BLaER1 treated with 17β-estradiol and CSF1 and Interleukin-3, amounts not matched to agents 10 nM and 100 nM (cell line): ENCODE measurements at regions not wholly inside any gene's neighbourhood (a gene's known extent, or its start where the extent isn't known, plus 50 kb on each side); places are given as distances from the start of the nearest gene placed in this dataset.

Source experiments
- H3K27ac ChIP-seq, 11 experiments: shearing (Covaris generic); formaldehyde crosslinking; 2 replicates each; pipeline ENCODE4 v1.8.1; 2022
- H3K27me3 ChIP-seq, 11 experiments: shearing (Covaris generic); formaldehyde crosslinking; 2 replicates each; pipeline ENCODE4 v1.8.1; 2022
- H3K36me3 ChIP-seq, 11 experiments: shearing (Covaris generic); formaldehyde crosslinking; 2 replicates each; pipeline ENCODE4 v1.8.1; 2022
- H3K4me1 ChIP-seq, 10 experiments: shearing (Covaris generic); formaldehyde crosslinking; 2 replicates each; pipeline ENCODE4 v1.8.1; 2022
- H3K4me2 ChIP-seq, 11 experiments: shearing (Covaris generic); formaldehyde crosslinking; 2 replicates each; pipeline ENCODE4 v1.8.1; 2022
- H3K4me3 ChIP-seq, 10 experiments: shearing (Covaris generic); formaldehyde crosslinking; 2 replicates each; pipeline ENCODE4 v1.8.1; 2022
- H3K9ac ChIP-seq, 11 experiments: shearing (Covaris generic); formaldehyde crosslinking; 2 replicates each; pipeline ENCODE4 v1.8.1; 2022
- H3K9me3 ChIP-seq, 11 experiments: shearing (Covaris generic); formaldehyde crosslinking; replicated peaks in 1 of 11; 2 replicates each; pipeline ENCODE4 v1.8.1; 2022
- H4K20me1 ChIP-seq, 11 experiments: shearing (Covaris generic); formaldehyde crosslinking; 2 replicates each; pipeline ENCODE4 v1.8.1; 2022
- Cebpa-rat ChIP-seq, 11 experiments: shearing (Covaris generic); IDR thresholded peaks; 2 replicates each; pipeline ENCODE4 v1.8.1; 2022

- Histone ChIP-seq H3K27ac (no peak overlapping the region), H3K9ac (no peak overlapping the region), H4K20me1 (no peaks in the 10 kb centered on the region), H3K4me2 (no peak overlapping the region), H3K4me3 (no peak overlapping the region), H3K4me1 (peaks cover 0 to 13% (median 3%) of the 10 kb centered on the region in 10 experiments; a peak in 6 of 20 replicates), H3K36me3 (no peaks in the 10 kb centered on the region), H3K27me3 (peaks cover 0 to 7% (median 2%) of the 10 kb centered on the region in 11 experiments; a peak in 16 of 22 replicates), H3K9me3 (peaks cover 5 to 25% (median 16%) of the 10 kb centered on the region in 11 experiments; a peak in 18 of 22 replicates)
- no peak for TF ChIP-seq Cebpa-rat (IDR thresholded peaks at IDR 0.05)
These were observed 110.0 kb upstream of the NKX1-1 start for GRCh38 chr4:1516261-1516660.

- Histone ChIP-seq H3K4me2 (peak overlapping the region in 4 of 11 experiments; percentile 3 to 23 (median 10); a peak in 2 of 22 replicates), H3K4me1 (peaks cover 0 to 13% (median 3%) of the 10 kb centered on the region in 10 experiments; a peak in 6 of 20 replicates), H3K4me3 (no peak overlapping the region), H3K27me3 (peaks cover 0 to 4% (median 0%) of the 10 kb centered on the region in 11 experiments; a peak in 2 of 22 replicates), H3K9ac (no peak overlapping the region), H4K20me1 (no peaks in the 10 kb centered on the region), H3K27ac (no peak overlapping the region), H3K9me3 (peaks cover 5 to 26% (median 16%) of the 10 kb centered on the region in 11 experiments; a peak in 18 of 22 replicates), H3K36me3 (no peaks in the 10 kb centered on the region)
- no peak for TF ChIP-seq Cebpa-rat (IDR thresholded peaks at IDR 0.05)
These were observed 109.5 kb upstream of the NKX1-1 start for GRCh38 chr4:1515763-1516162.

GRCh38 chr4:1515156-1515555 lies 108.9 kb upstream of the NKX1-1 start:
- Histone ChIP-seq H3K4me1 (peaks cover 0 to 13% (median 3%) of the 10 kb centered on the region in 10 experiments; a peak in 6 of 20 replicates), H4K20me1 (no peaks in the 10 kb centered on the region), H3K4me2 (no peak overlapping the region; a peak in 1 of 22 replicates), H3K36me3 (no peaks in the 10 kb centered on the region), H3K4me3 (no peak overlapping the region), H3K27me3 (peaks cover 0 to 2% (median 0%) of the 10 kb centered on the region in 11 experiments; a peak in 2 of 22 replicates), H3K9ac (no peak overlapping the region), H3K9me3 (peaks cover 5 to 26% (median 16%) of the 10 kb centered on the region in 11 experiments; a peak in 18 of 22 replicates), H3K27ac (no peak overlapping the region)
- TF ChIP-seq Cebpa-rat (IDR thresholded peaks at IDR 0.05), result no peak

- H3K36me3 ChIP-seq, result no peaks in the 10 kb centered on the region
- no peaks in the 10 kb centered on the region for H4K20me1 ChIP-seq
- no peak overlapping the region for H3K27ac ChIP-seq
- H3K4me2 ChIP-seq, result no peak overlapping the region
- no peak overlapping the region for H3K9ac ChIP-seq
- no peak for TF ChIP-seq Cebpa-rat (IDR thresholded peaks at IDR 0.05)
- no peaks in the 10 kb centered on the region for H3K27me3 ChIP-seq
- H3K4me1 ChIP-seq, result peaks cover 0 to 13% (median 3%) of the 10 kb centered on the region in 10 experiments; a peak in 6 of 20 replicates
- H3K9me3 ChIP-seq, result peaks cover 5 to 26% (median 16%) of the 10 kb centered on the region in 11 experiments; a peak in 18 of 22 replicates
- no peak overlapping the region for H3K4me3 ChIP-seq
These were observed 108.4 kb upstream of the NKX1-1 start for GRCh38 chr4:1514612-1515011.

GRCh38 chr4:1513936-1514483 lies 107.8 kb upstream of the NKX1-1 start:
- peaks cover 0 to 9% (median 3%) of the 10 kb centered on the region in 10 experiments; a peak in 6 of 20 replicates for H3K4me1 ChIP-seq
- H3K9me3 ChIP-seq, result peaks cover 5 to 26% (median 16%) of the 10 kb centered on the region in 11 experiments; a peak in 18 of 22 replicates
- no peak overlapping the region for H3K9ac ChIP-seq
- H4K20me1 ChIP-seq, result no peaks in the 10 kb centered on the region
- no peaks in the 10 kb centered on the region for H3K36me3 ChIP-seq
- no peak overlapping the region for H3K4me2 ChIP-seq
- no peak overlapping the region for H3K27ac ChIP-seq
- TF ChIP-seq Cebpa-rat (IDR thresholded peaks at IDR 0.05), result no peak
- H3K27me3 ChIP-seq, result no peaks in the 10 kb centered on the region
- H3K4me3 ChIP-seq, result no peak overlapping the region

GRCh38 chr4:1512738-1513660 lies 106.8 kb upstream of the NKX1-1 start:
- Histone ChIP-seq H3K9me3 (peaks cover 5 to 26% (median 16%) of the 10 kb centered on the region in 11 experiments; a peak in 18 of 22 replicates), H3K4me2 (no peak overlapping the region), H3K4me3 (no peak overlapping the region), H3K9ac (no peak overlapping the region), H3K27me3 (no peaks in the 10 kb centered on the region), H3K36me3 (no peaks in the 10 kb centered on the region), H3K4me1 (peaks cover 0 to 8% (median 3%) of the 10 kb centered on the region in 10 experiments; a peak in 6 of 20 replicates), H3K27ac (no peak overlapping the region), H4K20me1 (no peaks in the 10 kb centered on the region)
- TF ChIP-seq Cebpa-rat (IDR thresholded peaks at IDR 0.05), result no peak

- no peak overlapping the region; a peak in 1 of 22 replicates for H3K4me2 ChIP-seq
- H4K20me1 ChIP-seq, result no peaks in the 10 kb centered on the region
- no peak overlapping the region for H3K9ac ChIP-seq
- H3K9me3 ChIP-seq, result peaks cover 5 to 26% (median 16%) of the 10 kb centered on the region in 11 experiments; a peak in 18 of 22 replicates
- no peaks in the 10 kb centered on the region for H3K36me3 ChIP-seq
- no peak for TF ChIP-seq Cebpa-rat (IDR thresholded peaks at IDR 0.05)
- peaks cover 0 to 8% (median 3%) of the 10 kb centered on the region in 10 experiments; a peak in 6 of 20 replicates for H3K4me1 ChIP-seq
- H3K4me3 ChIP-seq, result no peak overlapping the region
- H3K27me3 ChIP-seq, result no peaks in the 10 kb centered on the region
- H3K27ac ChIP-seq, result no peak overlapping the region
These were observed 106.0 kb upstream of the NKX1-1 start for GRCh38 chr4:1512051-1512737.

GRCh38 chr4:1511441-1512041 lies 105.3 kb upstream of the NKX1-1 start:
- Histone ChIP-seq H3K9me3 (peaks cover 5 to 26% (median 16%) of the 10 kb centered on the region in 11 experiments; a peak in 18 of 22 replicates), H3K4me1 (peaks cover 0 to 8% (median 3%) of the 10 kb centered on the region in 10 experiments; a peak in 6 of 20 replicates), H4K20me1 (no peaks in the 10 kb centered on the region), H3K4me3 (no peak overlapping the region), H3K36me3 (no peaks in the 10 kb centered on the region), H3K27ac (no peak overlapping the region), H3K4me2 (no peak overlapping the region), H3K27me3 (no peaks in the 10 kb centered on the region), H3K9ac (no peak overlapping the region)
- no peak for TF ChIP-seq Cebpa-rat (IDR thresholded peaks at IDR 0.05)
